Subcutaneous abdominal adipose tissue (tissue), 5 donors: ENCODE measurements at regions not wholly inside any gene's neighbourhood (a gene's known extent, or its start where the extent isn't known, plus 50 kb on each side); places are given as distances from the start of the nearest gene placed in this dataset.

ENCODE experiments used
- H3K27ac ChIP-seq: one replicate; pipeline ENCODE4 v1.7.0; 2013; ENCODE audit warnings: low read depth, mild to moderate bottlenecking, inconsistent platforms, low read length, moderate library complexity
- H3K27me3 ChIP-seq, 5 donors: one replicate each; pipeline ENCODE4 v1.7.0; 2013; ENCODE audit warnings: low read length in 5 of 5, inconsistent platforms in 1 of 5; ENCODE audit not compliant: control insufficient read depth in 5 of 5, insufficient read depth in 4 of 5
- H3K36me3 ChIP-seq, 5 donors: one replicate each; pipeline ENCODE4 v1.7.0; 2013; ENCODE audit warnings: low read length in 5 of 5; ENCODE audit not compliant: control insufficient read depth in 5 of 5, insufficient read depth in 5 of 5
- H3K4me1 ChIP-seq, 5 donors: one replicate each; pipeline ENCODE4 v1.7.0; 2013; ENCODE audit warnings: low read length in 5 of 5, mild to moderate bottlenecking in 3 of 5, moderate library complexity in 1 of 5; ENCODE audit not compliant: control insufficient read depth in 5 of 5, insufficient read depth in 5 of 5
- H3K4me3 ChIP-seq, 5 donors: one replicate each; pipeline ENCODE4 v1.7.0; 2013; ENCODE audit warnings: low read length in 5 of 5, low read depth in 1 of 5
- H3K9ac ChIP-seq, 5 donors: one replicate each; pipeline ENCODE4 v1.7.0; 2013; ENCODE audit warnings: low read length in 5 of 5, mild to moderate bottlenecking in 4 of 5, moderate library complexity in 3 of 5
- H3K9me3 ChIP-seq, 5 donors: one replicate each; pipeline ENCODE4 v1.7.0; 2013; ENCODE audit warnings: low read length in 5 of 5; ENCODE audit not compliant: control insufficient read depth in 5 of 5
- donor health status: healthy.
- donor health status: healthy.
- donor health status: healthy.
- donor health status: healthy.
- donor health status: healthy.

DNA sequence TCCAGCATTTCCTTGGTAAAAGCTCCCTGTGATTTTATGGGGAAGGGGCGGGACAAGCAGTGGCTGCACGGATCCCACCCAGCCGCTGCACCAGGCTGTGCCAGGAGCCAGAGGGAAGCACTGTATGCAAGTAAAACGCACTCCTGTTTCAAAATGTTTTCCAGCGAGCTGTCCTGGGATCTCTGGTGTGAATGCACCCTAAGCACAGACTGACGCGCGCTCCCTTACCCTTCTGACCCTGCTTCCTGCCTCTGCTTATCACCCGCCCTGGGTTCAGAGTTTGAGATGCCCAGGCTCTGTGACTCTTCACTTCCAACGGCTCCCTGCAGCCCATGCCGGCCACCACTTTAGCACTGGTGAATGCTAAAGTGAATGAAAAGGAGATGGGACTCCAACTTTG is 131.2 kb downstream of the RHOU start:
- Histone ChIP-seq H3K36me3 (no peaks in the 10 kb centered on the region), H3K4me1 (peaks cover 0 to 25% (median 13%) of the 10 kb centered on the region in 5 donors), H3K4me3 (no peak overlapping the region), H3K9ac (no peak overlapping the region), H3K27ac (no peak overlapping the region), H3K9me3 (no peaks in the 10 kb centered on the region), H3K27me3 (peaks cover 0 to 9% (median 0%) of the 10 kb centered on the region in 5 donors)

- no peaks in the 10 kb centered on the region for H3K36me3 ChIP-seq
- H3K27me3 ChIP-seq, result peaks cover 0 to 9% (median 0%) of the 10 kb centered on the region in 5 donors
- H3K9me3 ChIP-seq, result no peaks in the 10 kb centered on the region
- no peak overlapping the region for H3K9ac ChIP-seq
- no peak overlapping the region for H3K4me3 ChIP-seq
- H3K4me1 ChIP-seq, result peaks cover 0 to 21% (median 19%) of the 10 kb centered on the region in 5 donors
- no peak overlapping the region for H3K27ac ChIP-seq
Measured at GRCh38 chr1:228867108-228867950, 132.1 kb downstream of the RHOU start.

- Histone ChIP-seq H3K36me3 (no peaks in the 10 kb centered on the region), H3K9me3 (no peaks in the 10 kb centered on the region), H3K27ac (no peak overlapping the region), H3K4me1 (peaks cover 0 to 20% (median 15%) of the 10 kb centered on the region in 5 donors), H3K4me3 (no peak overlapping the region), H3K27me3 (peaks cover 0 to 3% (median 0%) of the 10 kb centered on the region in 5 donors), H3K9ac (no peak overlapping the region)
Measured at GRCh38 chr1:228867951-228868730, 132.9 kb downstream of the RHOU start.

- Histone ChIP-seq H3K36me3 (no peaks in the 10 kb centered on the region), H3K9ac (no peak overlapping the region), H3K4me3 (no peak overlapping the region), H3K27ac (no peak overlapping the region), H3K9me3 (no peaks in the 10 kb centered on the region), H3K4me1 (peaks cover 0 to 20% (median 15%) of the 10 kb centered on the region in 5 donors), H3K27me3 (peaks cover 0 to 7% (median 0%) of the 10 kb centered on the region in 5 donors)
Measured at GRCh38 chr1:228868731-228869024, 133.4 kb downstream of the RHOU start.

GRCh38 chr1:228869312-228869824 is 134.1 kb downstream of the RHOU start:
- H3K27me3 ChIP-seq, result peaks cover 0 to 7% (median 0%) of the 10 kb centered on the region in 5 donors
- H3K9me3 ChIP-seq, result no peaks in the 10 kb centered on the region
- no peaks in the 10 kb centered on the region for H3K36me3 ChIP-seq
- H3K9ac ChIP-seq, result no peak overlapping the region
- H3K4me1 ChIP-seq, result peaks cover 0 to 19% (median 10%) of the 10 kb centered on the region in 5 donors
- H3K27ac ChIP-seq, result no peak overlapping the region
- H3K4me3 ChIP-seq, result no peak overlapping the region

DNA sequence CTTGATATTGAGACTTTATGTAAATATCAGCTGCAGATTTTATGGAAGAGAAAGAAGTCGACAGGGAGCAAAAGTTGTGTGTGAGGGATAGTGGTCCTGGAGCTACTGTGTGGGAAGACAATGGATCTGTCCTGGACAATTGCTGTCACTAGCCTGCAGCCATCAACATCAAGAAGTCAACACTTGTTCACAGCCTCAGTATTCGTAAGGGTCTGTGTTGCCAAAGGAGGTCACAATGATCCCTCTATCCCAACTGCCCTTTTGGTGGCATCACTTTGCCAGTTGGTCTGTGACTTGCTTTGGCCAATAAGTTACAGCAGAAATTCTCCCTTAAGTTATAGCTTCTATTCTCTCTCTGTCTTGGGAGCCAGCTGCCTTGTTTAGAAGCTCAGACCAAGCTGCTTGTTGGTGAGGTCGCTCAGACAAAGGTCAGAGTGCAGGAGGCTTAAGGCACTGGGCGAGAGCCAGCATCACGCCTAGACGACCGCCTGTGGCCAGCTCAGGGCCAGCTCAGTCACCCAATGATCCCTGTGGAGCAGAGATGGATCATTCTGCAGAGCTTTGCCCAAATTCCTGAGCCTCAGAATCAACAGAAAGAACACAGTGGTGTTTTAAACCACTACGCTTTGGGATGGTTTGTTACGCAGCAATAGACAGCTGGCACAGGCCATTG is 134.9 kb downstream of the RHOU start:
- H3K4me3 ChIP-seq, result no peak overlapping the region
- H3K27me3 ChIP-seq, result peaks cover 0 to 7% (median 0%) of the 10 kb centered on the region in 5 donors
- no peaks in the 10 kb centered on the region for H3K36me3 ChIP-seq
- H3K9ac ChIP-seq, result no peak overlapping the region
- H3K27ac ChIP-seq, result no peak overlapping the region
- peaks cover 0 to 16% (median 8%) of the 10 kb centered on the region in 5 donors for H3K4me1 ChIP-seq
- no peaks in the 10 kb centered on the region for H3K9me3 ChIP-seq

DNA sequence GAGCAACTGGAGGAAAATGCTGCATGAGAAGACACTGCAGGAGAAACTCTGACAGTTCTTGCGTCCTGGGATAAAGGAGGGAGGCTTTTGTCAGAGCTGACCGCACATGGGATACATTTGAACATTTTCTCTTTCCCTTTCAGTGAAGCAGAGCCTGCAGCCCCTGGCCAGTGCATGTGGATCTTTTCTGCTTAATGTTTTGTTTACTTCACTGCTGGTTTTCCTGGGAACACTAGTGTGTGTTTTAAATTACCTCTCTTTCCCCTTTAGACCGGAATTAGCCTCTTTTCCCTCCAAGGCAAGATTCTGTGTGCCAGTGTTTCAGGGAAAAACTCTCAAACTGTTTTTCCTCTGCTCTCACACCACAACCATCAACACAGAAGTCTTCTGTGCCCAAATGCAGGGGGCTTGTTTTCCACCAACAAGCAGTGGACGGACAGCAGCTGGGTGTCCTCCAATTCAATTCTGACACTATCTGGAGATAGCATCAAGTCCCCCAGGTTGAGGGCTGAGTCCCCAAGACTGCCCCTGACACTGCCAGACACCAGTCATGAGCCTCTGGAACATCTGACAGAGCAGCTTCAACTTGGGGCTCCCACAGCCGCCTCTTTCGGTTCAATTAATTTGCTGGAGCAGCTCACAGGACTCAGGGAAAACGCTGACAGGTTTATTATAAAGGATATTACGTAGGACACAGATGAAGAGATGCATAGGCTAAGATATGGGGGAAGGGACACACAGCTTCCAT is 136.2 kb downstream of the RHOU start:
- Histone ChIP-seq H3K27ac (no peak overlapping the region), H3K9me3 (no peaks in the 10 kb centered on the region), H3K36me3 (no peaks in the 10 kb centered on the region), H3K27me3 (peaks cover 0 to 7% (median 0%) of the 10 kb centered on the region in 5 donors), H3K4me3 (no peak overlapping the region), H3K9ac (no peak overlapping the region), H3K4me1 (peaks cover 0 to 19% (median 12%) of the 10 kb centered on the region in 5 donors)

- H3K36me3 ChIP-seq, result no peaks in the 10 kb centered on the region
- H3K27ac ChIP-seq, result no peak overlapping the region
- H3K4me3 ChIP-seq, result no peak overlapping the region
- H3K9me3 ChIP-seq, result no peaks in the 10 kb centered on the region
- peaks cover 0 to 7% (median 0%) of the 10 kb centered on the region in 5 donors for H3K27me3 ChIP-seq
- peaks cover 0 to 19% (median 12%) of the 10 kb centered on the region in 5 donors for H3K4me1 ChIP-seq
- no peak overlapping the region for H3K9ac ChIP-seq
Measured at GRCh38 chr1:228872080-228872479, 136.8 kb downstream of the RHOU start.

DNA sequence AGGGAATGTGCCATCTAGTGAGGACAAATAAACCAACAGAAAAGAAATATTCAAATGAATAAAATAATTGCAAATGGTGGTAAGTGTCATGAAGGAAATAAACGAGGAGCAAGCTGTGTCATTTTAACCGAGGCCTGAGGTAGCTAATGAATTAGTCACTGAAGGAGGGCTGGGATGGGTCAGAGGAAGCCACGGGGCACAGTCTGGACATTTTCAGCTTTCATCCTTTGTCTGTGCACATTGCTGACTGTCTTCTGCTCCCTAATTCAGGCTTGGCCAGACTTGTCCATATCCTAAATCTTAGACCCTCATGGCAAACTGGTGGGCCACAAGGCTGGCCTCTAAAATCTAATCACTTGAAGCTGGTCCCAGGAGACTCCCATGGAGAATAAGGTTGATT is 138.4 kb downstream of the RHOU start:
- Histone ChIP-seq H3K9me3 (no peaks in the 10 kb centered on the region), H3K36me3 (no peaks in the 10 kb centered on the region), H3K27me3 (peaks cover 0 to 3% (median 0%) of the 10 kb centered on the region in 5 donors), H3K9ac (no peak overlapping the region), H3K4me3 (no peak overlapping the region), H3K4me1 (peaks cover 0 to 19% (median 12%) of the 10 kb centered on the region in 5 donors), H3K27ac (no peak overlapping the region)
